ENCODE measurements at regions not wholly inside any gene's neighbourhood (a gene's known extent, or its start where the extent isn't known, plus 50 kb on each side); places are given as distances from the start of the nearest gene placed in this dataset.

DNA sequence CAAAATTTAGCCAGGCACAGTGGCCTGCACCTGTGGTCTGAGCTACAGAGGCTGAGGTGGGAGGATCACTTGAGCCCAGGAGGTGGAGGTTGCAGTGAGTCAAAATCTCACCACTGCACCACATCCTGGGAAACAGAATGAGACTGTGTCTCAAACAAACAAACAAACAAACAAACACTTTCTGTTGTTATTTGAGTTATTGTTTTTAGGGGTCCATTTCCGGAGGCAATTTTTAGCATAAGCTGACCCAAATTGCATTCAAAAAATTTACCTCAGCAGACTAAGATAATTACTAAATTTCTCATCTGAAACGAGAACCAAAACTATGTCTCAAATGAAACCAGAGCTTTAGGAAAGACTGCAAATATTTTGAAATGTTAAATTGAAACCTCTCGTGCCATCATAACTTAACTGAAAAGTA, 1485.1 kb downstream of the EFNA5 start:
- no peak overlapping the region for H3K9ac ChIP-seq (ENCODE audit: extremely low read depth, insufficient read length, low read length)
- H2BK120ac ChIP-seq (ENCODE audit: low read depth, low read length, poor library complexity, severe bottlenecking): no peak overlapping the region
- H4K20me1 ChIP-seq (ENCODE audit: control insufficient read depth, insufficient read depth, insufficient read length): no peaks in the 10 kb centered on the region
- H2BK12ac ChIP-seq (ENCODE audit: insufficient read length, low read depth, low read length): no peak overlapping the region
- H2BK20ac ChIP-seq (ENCODE audit: low read depth, low read length, poor library complexity, severe bottlenecking): no peak overlapping the region
- H4K91ac ChIP-seq (ENCODE audit: insufficient read length, low read depth, low read length): no peak overlapping the region
- no peak overlapping the region for H4K8ac ChIP-seq (replicated peaks; ENCODE audit: insufficient read length, low read depth, low read length)
- no peak overlapping the region for H3K4ac ChIP-seq (ENCODE audit: low read depth, low read length)
- H3K79me2 ChIP-seq (ENCODE audit: insufficient read depth, low read length): no peaks in the 10 kb centered on the region
- H3K79me1 ChIP-seq (ENCODE audit: insufficient read depth, low read depth, low read length, poor library complexity, severe bottlenecking): no peaks in the 10 kb centered on the region
- no peaks in the 10 kb centered on the region for H3K4me1 ChIP-seq (ENCODE audit: insufficient read depth, low read length)
- Mint-ChIP-seq H3K36me3 (ENCODE audit: insufficient read depth in 1 of 3, low read depth in 3 of 3) (no peaks in the 10 kb centered on the region), H3K27me3 (ENCODE audit: low read depth) (no peaks in the 10 kb centered on the region), H3K27ac (no peak overlapping the region), H3K9me3 (peaks cover 0 to 2% of the 10 kb centered on the region in 2 experiments; a peak in 2 of 5 replicates), H3K4me3 (no peak overlapping the region), H3K4me1 (no peaks in the 10 kb centered on the region)
- H3K56ac ChIP-seq (ENCODE audit: insufficient read length, low read depth, low read length): no peak overlapping the region
- no peak overlapping the region for H3K14ac ChIP-seq (ENCODE audit: insufficient read depth, low read length)
- no peaks in the 10 kb centered on the region for H3K9me3 ChIP-seq (ENCODE audit: control insufficient read depth, low read depth, low read length)
- no peak overlapping the region for H3K4me2 ChIP-seq (ENCODE audit: insufficient read depth, insufficient read length, low read length)
- no peaks in the 10 kb centered on the region for H3K23me2 ChIP-seq (ENCODE audit: insufficient read length, low read depth, low read length, poor library complexity, severe bottlenecking)
- no peak overlapping the region for H2BK15ac ChIP-seq (ENCODE audit: low read depth, low read length)
- H2AFZ ChIP-seq (ENCODE audit: low read length): no peak overlapping the region
- no peak overlapping the region for H4K5ac ChIP-seq (ENCODE audit: insufficient read length, low read depth, low read length)
- no peaks in the 10 kb centered on the region for H3K27me3 ChIP-seq (ENCODE audit: insufficient read depth, low read length)
- no peak overlapping the region for H3K23ac ChIP-seq (ENCODE audit: insufficient read length, low read depth, low read length)
- H2AK5ac ChIP-seq (ENCODE audit: insufficient read length, low read length): no peak overlapping the region
- no peak overlapping the region for H3T11ph ChIP-seq (ENCODE audit: low read length)
- DNase-seq: no peak
- TF ChIP-seq, protein P1, sequence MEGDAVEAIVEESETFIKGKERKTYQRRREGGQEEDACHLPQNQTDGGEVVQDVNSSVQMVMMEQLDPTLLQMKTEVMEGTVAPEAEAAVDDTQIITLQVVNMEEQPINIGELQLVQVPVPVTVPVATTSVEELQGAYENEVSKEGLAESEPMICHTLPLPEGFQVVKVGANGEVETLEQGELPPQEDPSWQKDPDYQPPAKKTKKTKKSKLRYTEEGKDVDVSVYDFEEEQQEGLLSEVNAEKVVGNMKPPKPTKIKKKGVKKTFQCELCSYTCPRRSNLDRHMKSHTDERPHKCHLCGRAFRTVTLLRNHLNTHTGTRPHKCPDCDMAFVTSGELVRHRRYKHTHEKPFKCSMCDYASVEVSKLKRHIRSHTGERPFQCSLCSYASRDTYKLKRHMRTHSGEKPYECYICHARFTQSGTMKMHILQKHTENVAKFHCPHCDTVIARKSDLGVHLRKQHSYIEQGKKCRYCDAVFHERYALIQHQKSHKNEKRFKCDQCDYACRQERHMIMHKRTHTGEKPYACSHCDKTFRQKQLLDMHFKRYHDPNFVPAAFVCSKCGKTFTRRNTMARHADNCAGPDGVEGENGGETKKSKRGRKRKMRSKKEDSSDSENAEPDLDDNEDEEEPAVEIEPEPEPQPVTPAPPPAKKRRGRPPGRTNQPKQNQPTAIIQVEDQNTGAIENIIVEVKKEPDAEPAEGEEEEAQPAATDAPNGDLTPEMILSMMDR (conservative IDR thresholded peaks at IDR 0.05): no peak
- no peak overlapping the region for H3K18ac ChIP-seq (ENCODE audit: insufficient read length, low read depth, low read length)
- WGBS (ENCODE audit: extremely low coverage, insufficient read length, low lambda C conversion rate): no CpG with 5 or more reads among the region's 3 CpGs
- no peak overlapping the region for H3K27ac ChIP-seq (ENCODE audit: insufficient read length, low read depth, low read length)
- no peak overlapping the region for H2BK5ac ChIP-seq (ENCODE audit: insufficient read length, low read length)
